Posterior cingulate gyrus (tissue), 11 donors: ENCODE measurements at regions not wholly inside any gene's neighbourhood (a gene's known extent, or its start where the extent isn't known, plus 50 kb on each side); places are given as distances from the start of the nearest gene placed in this dataset.

Source experiments
- DNase-seq, 10 donors: peaks; one replicate each; pipeline versions ENCODE4 v3.0.0 to v3.0.0-alpha.2; 2020 to 2021; ENCODE audit warnings: mixed read lengths in 3 of 10
- intact Hi-C: fragments of 100-400 bp; cut with DNase I; formaldehyde crosslinking; loops from one replicate; pipeline ENCODE4 v1.15.1; 2023

DNA sequence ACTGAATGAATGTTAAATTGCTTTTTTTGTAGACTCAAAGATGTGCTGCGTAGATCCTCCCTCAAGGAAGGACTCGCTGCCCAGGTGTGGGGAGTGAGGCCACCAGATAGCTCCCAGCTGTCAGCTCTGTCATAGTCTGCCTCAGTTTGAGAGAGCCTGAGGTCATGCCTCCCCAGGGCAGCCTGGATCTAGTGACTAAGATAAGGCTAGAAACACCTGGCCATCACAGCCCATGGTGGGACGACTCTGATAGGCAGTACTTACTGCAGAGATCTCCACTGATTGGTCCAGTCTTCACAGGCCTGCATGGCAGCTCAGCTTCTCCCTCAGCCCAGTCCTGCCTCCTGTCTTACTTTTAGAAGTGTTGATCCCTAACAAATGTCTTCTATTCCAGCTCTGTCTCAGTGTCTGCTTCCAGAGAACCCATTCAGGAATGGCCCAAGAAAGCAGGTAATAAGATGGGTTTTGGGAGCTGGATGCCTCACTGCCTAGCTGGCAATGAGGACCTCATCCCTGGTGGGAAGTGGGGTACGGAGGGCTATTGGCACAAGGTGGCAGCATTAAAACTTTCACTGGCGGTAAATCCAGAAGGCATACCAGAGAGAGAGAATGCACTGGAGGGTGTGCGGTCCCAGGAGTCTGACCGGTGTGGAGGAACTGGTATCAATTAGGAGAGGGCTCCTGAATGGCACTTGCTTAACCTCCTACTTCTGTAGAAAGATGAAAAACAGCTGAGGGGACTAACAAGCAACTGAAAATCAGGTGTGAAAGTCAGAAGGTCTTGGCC is 55.3 kb upstream of the GPR37L1 start:
- intact Hi-C loops: no loop called here
- peak in 1 of 10 donors; percentile 64 for DNase-seq

DNA sequence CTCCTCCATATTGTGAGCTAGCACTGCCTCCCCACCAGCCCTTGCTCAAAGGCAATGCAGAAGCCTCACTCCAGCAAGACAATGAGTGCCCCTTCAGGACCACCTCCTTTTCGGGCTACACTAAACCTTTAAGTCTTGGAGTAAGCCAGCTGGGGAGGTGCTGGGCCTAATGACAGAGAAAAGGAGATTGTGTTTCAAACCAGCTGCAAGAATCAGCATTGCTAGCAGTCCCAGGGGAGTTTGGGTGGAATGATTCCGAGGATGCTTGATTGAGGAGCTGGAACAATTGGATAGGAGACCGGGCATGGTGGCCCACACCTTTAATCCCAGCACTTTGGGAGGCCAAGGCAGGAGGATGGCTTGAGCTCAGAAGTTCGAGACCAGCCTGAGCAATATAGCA is 54.1 kb upstream of the GPR37L1 start:
- intact Hi-C loops: no loop called here

DNA sequence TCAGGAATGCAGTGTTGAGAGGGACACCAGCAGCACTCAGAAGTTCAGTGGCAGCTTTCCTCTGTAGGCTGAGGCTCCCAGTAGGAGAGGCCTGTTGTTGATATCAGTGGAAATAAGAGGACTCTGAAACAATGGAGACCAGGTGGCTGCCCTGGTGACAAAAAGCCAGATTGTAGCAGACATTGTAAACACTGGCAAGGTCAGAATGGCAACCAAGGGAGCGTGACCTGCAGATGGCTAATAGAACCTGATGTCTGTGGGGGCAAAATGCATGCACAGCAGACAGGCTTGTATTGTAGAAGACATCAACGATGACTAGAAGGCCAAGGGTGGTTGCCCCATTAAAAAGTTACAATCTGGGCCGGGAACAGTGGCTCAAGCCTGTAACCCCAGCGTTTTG is 53.1 kb upstream of the GPR37L1 start:
- no peak for DNase-seq
- intact Hi-C loops: no loop called here

More for the DNA sequence above, 54.1 kb upstream of the GPR37L1 start:
- DNase-seq: no peak

DNA sequence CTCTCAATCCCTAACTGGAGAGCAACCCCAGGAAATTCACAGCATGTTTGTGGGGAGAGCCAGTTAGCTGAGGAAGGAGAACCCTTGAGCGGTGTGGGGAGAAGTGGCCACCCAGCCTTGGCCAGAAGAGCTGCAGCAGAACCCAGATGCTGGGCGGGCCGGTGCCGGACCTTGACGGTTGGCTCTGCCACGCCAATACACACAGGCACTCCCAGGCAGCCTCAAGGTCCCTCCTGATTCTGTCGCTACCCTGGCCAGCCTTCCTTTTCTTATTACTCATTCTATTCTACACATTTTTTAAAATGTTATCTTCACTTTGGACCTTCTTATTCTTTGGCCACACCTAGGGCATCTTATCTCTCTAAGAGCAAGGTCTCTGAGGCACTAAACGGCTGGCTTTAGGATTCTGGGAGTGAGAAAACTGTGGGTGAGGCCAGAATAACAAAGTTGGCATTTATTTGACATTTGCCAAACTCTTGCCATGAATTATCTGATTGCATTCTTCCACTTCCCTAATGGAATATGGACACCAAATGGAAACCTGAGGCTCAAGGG is 50.4 kb upstream of the GPR37L1 start:
- no peak for DNase-seq
- intact Hi-C loops: no loop called here
